ENCODE measurements at regions not wholly inside any gene's neighbourhood (a gene's known extent, or its start where the extent isn't known, plus 50 kb on each side); places are given as distances from the start of the nearest gene placed in this dataset.

DNA sequence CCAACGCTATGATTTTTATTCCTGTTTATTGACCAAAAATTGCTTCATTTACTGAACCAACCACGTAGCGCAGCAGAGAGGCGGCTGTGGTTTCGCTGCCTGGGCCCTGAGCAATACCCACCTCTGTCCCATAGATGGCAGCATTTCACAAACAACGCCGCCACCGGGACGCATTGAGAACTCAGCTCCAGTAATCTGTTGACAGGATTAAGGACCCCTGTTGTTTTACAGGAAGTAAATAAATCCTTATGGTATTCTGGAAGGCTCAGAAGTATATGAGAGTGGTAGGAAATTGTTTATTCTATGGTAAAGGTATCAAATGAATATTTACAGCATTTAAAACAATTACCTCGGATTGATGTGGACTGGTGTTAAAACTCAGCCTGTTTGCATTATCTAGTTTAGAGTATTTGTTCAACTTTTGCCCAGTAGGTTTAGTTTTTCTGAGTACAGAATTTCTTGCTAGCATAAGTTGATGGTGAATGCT is 547.9 kb upstream of the SLC35B3 start:
- TF ChIP-seq TAF1 (IDR thresholded peaks at IDR 0.05; ENCODE audit: low read depth) (no peak), EP300 (IDR thresholded peaks at IDR 0.05; ENCODE audit: borderline replicate concordance) (no peak), FOXM1 (IDR thresholded peaks at IDR 0.05; ENCODE audit: borderline replicate concordance, low read depth) (no peak), CEBPB (IDR thresholded peaks at IDR 0.05) (no peak), YY1 (IDR thresholded peaks at IDR 0.05; ENCODE audit: low read depth) (no peak)
- TF ChIP-seq, protein P1, sequence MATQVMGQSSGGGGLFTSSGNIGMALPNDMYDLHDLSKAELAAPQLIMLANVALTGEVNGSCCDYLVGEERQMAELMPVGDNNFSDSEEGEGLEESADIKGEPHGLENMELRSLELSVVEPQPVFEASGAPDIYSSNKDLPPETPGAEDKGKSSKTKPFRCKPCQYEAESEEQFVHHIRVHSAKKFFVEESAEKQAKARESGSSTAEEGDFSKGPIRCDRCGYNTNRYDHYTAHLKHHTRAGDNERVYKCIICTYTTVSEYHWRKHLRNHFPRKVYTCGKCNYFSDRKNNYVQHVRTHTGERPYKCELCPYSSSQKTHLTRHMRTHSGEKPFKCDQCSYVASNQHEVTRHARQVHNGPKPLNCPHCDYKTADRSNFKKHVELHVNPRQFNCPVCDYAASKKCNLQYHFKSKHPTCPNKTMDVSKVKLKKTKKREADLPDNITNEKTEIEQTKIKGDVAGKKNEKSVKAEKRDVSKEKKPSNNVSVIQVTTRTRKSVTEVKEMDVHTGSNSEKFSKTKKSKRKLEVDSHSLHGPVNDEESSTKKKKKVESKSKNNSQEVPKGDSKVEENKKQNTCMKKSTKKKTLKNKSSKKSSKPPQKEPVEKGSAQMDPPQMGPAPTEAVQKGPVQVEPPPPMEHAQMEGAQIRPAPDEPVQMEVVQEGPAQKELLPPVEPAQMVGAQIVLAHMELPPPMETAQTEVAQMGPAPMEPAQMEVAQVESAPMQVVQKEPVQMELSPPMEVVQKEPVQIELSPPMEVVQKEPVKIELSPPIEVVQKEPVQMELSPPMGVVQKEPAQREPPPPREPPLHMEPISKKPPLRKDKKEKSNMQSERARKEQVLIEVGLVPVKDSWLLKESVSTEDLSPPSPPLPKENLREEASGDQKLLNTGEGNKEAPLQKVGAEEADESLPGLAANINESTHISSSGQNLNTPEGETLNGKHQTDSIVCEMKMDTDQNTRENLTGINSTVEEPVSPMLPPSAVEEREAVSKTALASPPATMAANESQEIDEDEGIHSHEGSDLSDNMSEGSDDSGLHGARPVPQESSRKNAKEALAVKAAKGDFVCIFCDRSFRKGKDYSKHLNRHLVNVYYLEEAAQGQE (IDR thresholded peaks at IDR 0.05; ENCODE audit: low read depth): no peak

All from Ishikawa (cell line).